ENCODE measurements at regions not wholly inside any gene's neighbourhood (a gene's known extent, or its start where the extent isn't known, plus 50 kb on each side); places are given as distances from the start of the nearest gene placed in this dataset.

- DNase-seq (ENCODE audit: low spot score): no peak
- WGBS: 70% methylated on average over 2 of the region's 2 CpGs
- no peaks in the 10 kb centered on the region for H3K36me3 ChIP-seq (ENCODE audit: control insufficient read depth in 4 of 4, insufficient read depth in 3 of 4, low read depth in 1 of 4, low read length in 3 of 4)
- TF ChIP-seq FOXA1 (IDR thresholded peaks at IDR 0.05) (no peak), ATF3 (IDR thresholded peaks at IDR 0.05) (no peak), EGR1 (IDR thresholded peaks at IDR 0.05; ENCODE audit: low read depth in 2 of 2) (no peak), GABPA (IDR thresholded peaks at IDR 0.05 in 1 of 2, conservative IDR thresholded peaks at IDR 0.05 in 1 of 2) (no peak), REST (IDR thresholded peaks at IDR 0.05) (no peak), RXRA (IDR thresholded peaks at IDR 0.05) (no peak), YY1 (IDR thresholded peaks at IDR 0.05) (no peak), NR2F2 (IDR thresholded peaks at IDR 0.05) (no peak), RAD21 (IDR thresholded peaks at IDR 0.05) (no peak), FOXA2 (IDR thresholded peaks at IDR 0.05) (no peak), JUND (IDR thresholded peaks at IDR 0.05) (no peak), ZBTB33 (IDR thresholded peaks at IDR 0.05) (no peak), TAF1 (conservative IDR thresholded peaks at IDR 0.05) (no peak), HNF4G (IDR thresholded peaks at IDR 0.05) (no peak), HNF4A (conservative IDR thresholded peaks at IDR 0.05) (no peak), MAX (IDR thresholded peaks at IDR 0.05) (no peak), SP1 (IDR thresholded peaks at IDR 0.05) (no peak)
- TF ChIP-seq, protein P1, sequence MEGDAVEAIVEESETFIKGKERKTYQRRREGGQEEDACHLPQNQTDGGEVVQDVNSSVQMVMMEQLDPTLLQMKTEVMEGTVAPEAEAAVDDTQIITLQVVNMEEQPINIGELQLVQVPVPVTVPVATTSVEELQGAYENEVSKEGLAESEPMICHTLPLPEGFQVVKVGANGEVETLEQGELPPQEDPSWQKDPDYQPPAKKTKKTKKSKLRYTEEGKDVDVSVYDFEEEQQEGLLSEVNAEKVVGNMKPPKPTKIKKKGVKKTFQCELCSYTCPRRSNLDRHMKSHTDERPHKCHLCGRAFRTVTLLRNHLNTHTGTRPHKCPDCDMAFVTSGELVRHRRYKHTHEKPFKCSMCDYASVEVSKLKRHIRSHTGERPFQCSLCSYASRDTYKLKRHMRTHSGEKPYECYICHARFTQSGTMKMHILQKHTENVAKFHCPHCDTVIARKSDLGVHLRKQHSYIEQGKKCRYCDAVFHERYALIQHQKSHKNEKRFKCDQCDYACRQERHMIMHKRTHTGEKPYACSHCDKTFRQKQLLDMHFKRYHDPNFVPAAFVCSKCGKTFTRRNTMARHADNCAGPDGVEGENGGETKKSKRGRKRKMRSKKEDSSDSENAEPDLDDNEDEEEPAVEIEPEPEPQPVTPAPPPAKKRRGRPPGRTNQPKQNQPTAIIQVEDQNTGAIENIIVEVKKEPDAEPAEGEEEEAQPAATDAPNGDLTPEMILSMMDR (IDR thresholded peaks at IDR 0.05; ENCODE audit: low read depth, low read length, missing input control): no peak
- no peak overlapping the region for H3K27ac ChIP-seq (ENCODE audit: low read depth in 1 of 2, low read length in 2 of 2)
- H3K27me3 ChIP-seq (ENCODE audit: control insufficient read depth in 4 of 4, insufficient read depth in 4 of 4, low read length in 3 of 4): peaks cover 0 to 2% (median 0%) of the 10 kb centered on the region in 4 donors
- H3K4me3 ChIP-seq (ENCODE audit: low read depth in 1 of 3, low read length in 3 of 3): no peak overlapping the region
- H3K9me3 ChIP-seq (ENCODE audit: control insufficient read depth in 4 of 4, low read length in 3 of 4): no peaks in the 10 kb centered on the region
- no peak overlapping the region for H3K9ac ChIP-seq (ENCODE audit: low read depth in 1 of 2, low read length in 2 of 2)
- H3K4me1 ChIP-seq (ENCODE audit: control insufficient read depth in 4 of 4, insufficient read depth in 4 of 4, low read length in 3 of 4): no peaks in the 10 kb centered on the region
Measured at GRCh38 chr13:59488436-59488835, 675.3 kb downstream of the DIAPH3 start.
